HepG2 (cell line): ENCODE measurements at regions not wholly inside any gene's neighbourhood (a gene's known extent, or its start where the extent isn't known, plus 50 kb on each side); places are given as distances from the start of the nearest gene placed in this dataset.
A peak's percentile ranks its signal among the peaks of the same experiment; 100 is the strongest.

Source experiments
- CAMTA2 ChIP-seq: sonication (generic); formaldehyde crosslinking; IDR thresholded peaks from 2 replicates; pipeline ENCODE4 v1.4.0; 2020; ENCODE audit warnings: mild to moderate bottlenecking, missing genetic modification reagents, borderline replicate concordance
- CBX5 ChIP-seq: sonication (generic); formaldehyde crosslinking; IDR thresholded peaks from 2 replicates; pipeline ENCODE4 v1.4.0; 2020; ENCODE audit warnings: missing genetic modification reagents, borderline replicate concordance
- DR1 ChIP-seq: sonication (generic); formaldehyde crosslinking; IDR thresholded peaks from 2 replicates; pipeline ENCODE4 v1.8.0; 2021; ENCODE audit warnings: mild to moderate bottlenecking, missing genetic modification reagents, inconsistent platforms
- EHMT2 ChIP-seq: fragments of 200-600 bp; sonication (generic); IDR thresholded peaks from 2 replicates; pipeline ENCODE4 v1.7.0; 2017; ENCODE audit warnings: antibody characterized with exemption, low read depth, low read length, borderline replicate concordance
- ELF1 ChIP-seq: sonication (generic); formaldehyde crosslinking; IDR thresholded peaks from 2 replicates; pipeline ENCODE4 v1.4.0; 2020; ENCODE audit warnings: missing genetic modification reagents
- FOXK1 ChIP-seq: sonication (generic); formaldehyde crosslinking; IDR thresholded peaks from 2 replicates; pipeline ENCODE4 v1.4.0; 2020; ENCODE audit warnings: low read depth, missing genetic modification reagents, borderline replicate concordance
- MXI1 ChIP-seq: IDR thresholded peaks from 3 replicates; pipeline ENCODE4 v1.6.1; 2012; ENCODE audit warnings: low read depth, low read length, inconsistent platforms, borderline replicate concordance
- SP4 ChIP-seq: sonication (generic); formaldehyde crosslinking; IDR thresholded peaks from 2 replicates; pipeline ENCODE4 v1.8.1; 2023; ENCODE audit warnings: mild to moderate bottlenecking, missing genetic modification reagents
- ZBTB20 ChIP-seq: sonication (generic); formaldehyde crosslinking; IDR thresholded peaks from 2 replicates; pipeline ENCODE4 v1.8.1; 2023; ENCODE audit warnings: missing genetic modification reagents, low read depth, mild to moderate bottlenecking, borderline replicate concordance
- ZBTB40 ChIP-seq, 2 experiments: fragments of 450-650 bp in 1 of 2; sonication (generic) in 1 of 2; formaldehyde crosslinking in 1 of 2; IDR thresholded peaks; 2 replicates each; pipeline versions ENCODE4 v1.6.1 to v1.8.0; 2016 to 2022; ENCODE audit warnings: antibody characterized with exemption in 1 of 2, mild to moderate bottlenecking in 1 of 2, missing genetic modification reagents in 1 of 2
- ZFP90 ChIP-seq: sonication (generic); formaldehyde crosslinking; IDR thresholded peaks from 2 replicates; pipeline ENCODE4 v1.8.0; 2022; ENCODE audit warnings: missing genetic modification reagents, mild to moderate bottlenecking, inconsistent platforms, borderline replicate concordance
- ZFYVE20 ChIP-seq: sonication (generic); formaldehyde crosslinking; IDR thresholded peaks from 2 replicates; pipeline ENCODE4 v1.8.0; 2023; ENCODE audit warnings: low read depth, mild to moderate bottlenecking, moderate library complexity, missing genetic modification reagents, borderline replicate concordance
- ZNF264 ChIP-seq: sonication (generic); formaldehyde crosslinking; IDR thresholded peaks from 2 replicates; pipeline ENCODE4 v1.4.0; 2020; ENCODE audit warnings: missing genetic modification reagents
- ZNF572 ChIP-seq: sonication (generic); formaldehyde crosslinking; IDR thresholded peaks from 2 replicates; pipeline ENCODE4 v1.5.1; 2020; ENCODE audit warnings: mild to moderate bottlenecking, missing genetic modification reagents
- ZNF713 ChIP-seq: sonication (generic); formaldehyde crosslinking; IDR thresholded peaks from 2 replicates; pipeline ENCODE4 v1.4.0; 2020; ENCODE audit warnings: mild to moderate bottlenecking, missing genetic modification reagents
- TF ChIP-seq, protein P1 (sequence below): sonication (generic); formaldehyde crosslinking; IDR thresholded peaks from 2 replicates; pipeline ENCODE4 v1.5.1; 2020; ENCODE audit warnings: missing genetic modification reagents, mild to moderate bottlenecking, borderline replicate concordance
- TF ChIP-seq, protein P2 (sequence below), 2 experiments: fragments of 450-650 bp in 1 of 2; sonication (generic) in 1 of 2; formaldehyde crosslinking; IDR thresholded peaks; 2 replicates each; pipeline versions ENCODE4 v1.5.0 to v1.8.0; 2020 to 2022; ENCODE audit warnings: mild to moderate bottlenecking in 1 of 2, missing genetic modification reagents in 1 of 2

- TF ChIP-seq ZBTB40 (IDR thresholded peaks at IDR 0.05) (no peak), ZBTB40 (CRISPR knock-in tag; IDR thresholded peaks at IDR 0.05) (0 out of 2 replicates have a peak, but pooled peaks have one; percentile 37), DR1 (CRISPR knock-in tag) (no peak), ZNF264 (CRISPR knock-in tag) (0 out of 2 replicates have a peak, but pooled peaks have one; percentile 30), EHMT2 (no peak), ZNF713 (CRISPR knock-in tag) (no peak), ZFYVE20 (CRISPR knock-in tag) (no peak), ZFP90 (CRISPR knock-in tag) (peak; percentile 49; the same call in 1 of the 2 replicates), CAMTA2 (CRISPR knock-in tag) (no peak), CBX5 (CRISPR knock-in tag) (no peak), SP4 (CRISPR knock-in tag) (peak; percentile 40; the same call in 1 of the 2 replicates), ELF1 (peak; percentile 81; the same call in 1 of the 2 replicates), FOXK1 (CRISPR knock-in tag) (no peak), MXI1 (0 out of 3 replicates have a peak, but pooled peaks have one; percentile 21), ZNF572 (CRISPR knock-in tag) (0 out of 2 replicates have a peak, but pooled peaks have one; percentile 30), ZBTB20 (no peak)
- TF ChIP-seq, protein P1, sequence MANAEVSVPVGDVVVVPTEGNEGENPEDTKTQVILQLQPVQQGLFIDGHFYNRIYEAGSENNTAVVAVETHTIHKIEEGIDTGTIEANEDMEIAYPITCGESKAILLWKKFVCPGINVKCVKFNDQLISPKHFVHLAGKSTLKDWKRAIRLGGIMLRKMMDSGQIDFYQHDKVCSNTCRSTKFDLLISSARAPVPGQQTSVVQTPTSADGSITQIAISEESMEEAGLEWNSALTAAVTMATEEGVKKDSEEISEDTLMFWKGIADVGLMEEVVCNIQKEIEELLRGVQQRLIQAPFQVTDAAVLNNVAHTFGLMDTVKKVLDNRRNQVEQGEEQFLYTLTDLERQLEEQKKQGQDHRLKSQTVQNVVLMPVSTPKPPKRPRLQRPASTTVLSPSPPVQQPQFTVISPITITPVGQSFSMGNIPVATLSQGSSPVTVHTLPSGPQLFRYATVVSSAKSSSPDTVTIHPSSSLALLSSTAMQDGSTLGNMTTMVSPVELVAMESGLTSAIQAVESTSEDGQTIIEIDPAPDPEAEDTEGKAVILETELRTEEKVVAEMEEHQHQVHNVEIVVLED = no peak
- TF ChIP-seq, protein P2, sequence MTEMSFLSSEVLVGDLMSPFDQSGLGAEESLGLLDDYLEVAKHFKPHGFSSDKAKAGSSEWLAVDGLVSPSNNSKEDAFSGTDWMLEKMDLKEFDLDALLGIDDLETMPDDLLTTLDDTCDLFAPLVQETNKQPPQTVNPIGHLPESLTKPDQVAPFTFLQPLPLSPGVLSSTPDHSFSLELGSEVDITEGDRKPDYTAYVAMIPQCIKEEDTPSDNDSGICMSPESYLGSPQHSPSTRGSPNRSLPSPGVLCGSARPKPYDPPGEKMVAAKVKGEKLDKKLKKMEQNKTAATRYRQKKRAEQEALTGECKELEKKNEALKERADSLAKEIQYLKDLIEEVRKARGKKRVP (CRISPR knock-in tag; IDR thresholded peaks at IDR 0.05) = no peak
These were observed 167.1 kb downstream of the HAPSTR1 start (continued) for GRCh38 chr16:9258423-9259051.
